ENCODE measurements at regions not wholly inside any gene's neighbourhood (a gene's known extent, or its start where the extent isn't known, plus 50 kb on each side); places are given as distances from the start of the nearest gene placed in this dataset.
"Not testable (repeated sequence)": the region's sequence is repeated elsewhere in the genome, so short reads cannot be mapped to it uniquely, and the experiment has no call there.

GRCh38 chr10:30199376-30200016, 140.1 kb upstream of the JCAD start:
- intact Hi-C loops (cut with micrococcal nuclease) = no loop called here

DNA sequence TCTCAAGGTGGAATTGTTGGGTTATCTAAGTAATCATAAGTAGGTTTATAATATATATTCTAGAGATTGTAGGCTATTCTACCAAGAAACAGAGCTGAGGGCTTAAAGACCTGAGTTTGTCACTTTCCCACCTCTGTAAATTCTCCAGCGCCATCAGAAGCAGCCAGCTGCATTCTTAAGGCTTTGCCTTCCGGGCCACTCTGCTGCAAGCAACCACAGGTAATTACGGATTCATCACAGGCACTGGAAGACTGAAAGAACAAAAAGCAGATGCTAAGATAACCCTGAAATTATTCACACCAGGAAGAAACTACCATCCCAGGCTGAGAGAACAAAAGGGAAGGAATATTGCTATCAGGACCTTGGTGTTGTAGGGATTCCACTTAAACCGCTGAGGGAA, 137.8 kb upstream of the JCAD start:
- intact Hi-C loops (cut with micrococcal nuclease) = no loop called here

- intact Hi-C loops (cut with micrococcal nuclease) = not testable (repeated sequence)
These were observed 137.2 kb upstream of the JCAD start for GRCh38 chr10:30196559-30196958.

DNA sequence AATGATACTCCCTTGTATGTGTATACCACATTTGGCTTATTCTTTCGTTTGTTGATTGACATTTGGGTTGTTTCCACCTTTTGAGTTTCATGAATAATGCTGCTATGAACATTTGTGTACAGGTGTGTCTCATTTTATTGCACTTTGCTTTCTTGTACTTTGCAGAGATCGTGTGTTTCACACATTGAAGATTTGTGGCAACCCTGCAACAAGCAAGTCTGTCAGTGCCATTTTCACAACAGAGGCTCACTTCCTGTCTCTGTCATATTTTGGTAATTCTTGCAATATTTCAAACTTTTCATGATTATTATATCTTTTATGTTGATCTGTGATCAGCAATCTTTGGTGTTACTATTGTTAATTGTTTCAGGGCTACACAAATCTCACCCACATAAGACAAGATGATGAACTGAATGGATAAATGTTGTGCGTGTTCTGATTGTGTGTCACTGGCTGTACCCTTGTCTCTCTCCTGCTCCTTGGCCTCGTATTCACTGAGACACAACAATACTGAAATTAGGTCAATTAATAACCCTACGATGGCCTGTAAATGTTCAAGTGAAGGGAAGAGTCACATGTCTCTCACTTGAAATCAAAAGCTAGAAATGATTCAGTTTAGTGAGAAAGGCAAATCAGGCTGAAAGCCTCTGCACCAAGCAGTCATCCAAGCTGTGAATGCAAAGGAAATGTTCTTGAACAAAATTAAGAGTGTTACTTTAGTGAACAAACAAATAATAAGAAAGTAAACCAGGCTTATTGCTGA, 133.6 kb upstream of the JCAD start:
- intact Hi-C loops (cut with micrococcal nuclease) = no loop called here

DNA sequence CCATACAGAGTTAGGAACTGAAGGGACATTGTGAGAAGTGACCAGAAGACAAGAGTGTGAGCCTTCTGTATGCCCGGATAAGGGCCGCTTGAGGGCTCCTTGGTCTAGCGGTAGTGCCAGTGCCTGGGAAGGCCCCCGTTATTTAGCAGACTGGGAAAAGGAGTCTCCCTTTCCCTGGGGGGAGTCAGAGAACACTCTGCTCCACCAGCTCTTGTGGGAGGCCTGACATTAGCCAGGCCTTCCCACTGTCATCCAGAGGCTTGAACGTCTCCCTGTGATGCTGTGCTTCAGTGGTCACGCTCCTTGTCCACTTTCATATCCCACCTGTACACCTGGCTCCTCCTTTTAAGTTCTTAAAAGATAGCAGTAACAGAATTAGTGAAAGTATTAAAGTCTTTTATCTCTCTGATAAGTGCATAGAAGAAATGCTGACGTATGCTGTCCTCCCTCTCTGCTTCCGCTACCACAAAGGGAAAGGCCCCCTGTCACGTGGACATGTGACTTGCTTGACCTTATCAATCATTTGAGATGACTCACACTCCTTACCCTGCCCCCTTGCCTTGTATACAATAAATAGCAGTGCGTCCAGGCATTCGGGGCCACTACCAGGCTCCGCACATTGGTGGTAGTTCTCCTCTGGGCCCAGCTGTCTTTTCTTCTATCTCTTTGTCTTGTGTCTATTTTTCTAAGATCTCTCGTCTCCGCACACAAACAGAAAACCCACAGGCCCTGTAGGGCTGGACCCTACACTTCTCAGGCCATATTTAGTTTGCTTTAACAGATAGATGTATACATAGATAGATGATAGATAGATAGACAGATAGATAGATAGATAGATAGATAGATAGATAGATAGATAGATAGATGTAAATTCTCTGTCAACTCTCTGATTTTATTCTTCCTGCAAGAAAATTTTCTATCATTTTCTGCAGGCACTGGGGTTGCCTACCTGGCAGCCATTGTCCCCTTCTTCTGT, 131.5 kb upstream of the JCAD start:
- intact Hi-C loops (cut with micrococcal nuclease) = no loop called here

- intact Hi-C loops (cut with micrococcal nuclease) = no loop called here
These were observed 129.8 kb upstream of the JCAD start for GRCh38 chr10:30189238-30189580.

DNA sequence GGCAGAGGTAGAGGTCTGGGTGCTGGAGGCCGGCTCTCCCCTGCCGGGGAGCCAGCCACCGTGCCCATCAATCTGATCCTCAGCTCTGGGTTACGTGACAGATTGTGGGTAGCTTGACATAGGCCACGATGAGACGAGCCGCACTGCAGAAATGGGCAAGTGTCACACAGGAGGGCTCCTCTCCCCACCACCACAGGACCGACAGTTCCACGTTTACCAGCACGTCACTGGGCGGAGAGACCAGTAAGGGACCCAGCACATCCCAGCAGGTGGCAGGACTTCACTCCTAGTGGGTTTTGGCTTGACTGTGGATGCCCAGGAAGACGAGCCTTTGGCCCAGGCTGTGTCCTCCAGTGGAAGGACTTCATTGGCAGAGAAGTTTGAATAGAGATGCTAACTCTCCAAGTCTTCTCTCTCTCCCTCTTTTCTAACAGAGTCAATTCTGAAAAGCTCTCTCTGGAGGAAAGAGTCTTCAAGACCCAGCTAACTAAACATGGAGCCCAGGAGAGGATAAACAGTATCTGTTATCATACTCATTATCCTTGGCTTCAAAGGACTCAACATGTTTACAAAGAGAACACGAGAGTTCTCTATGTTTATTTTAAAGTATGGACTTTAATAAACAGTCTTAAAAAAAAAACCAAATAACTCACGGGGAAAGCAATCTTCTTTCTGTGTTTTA, 129.3 kb upstream of the JCAD start:
- intact Hi-C loops (cut with micrococcal nuclease) = no loop called here

GRCh38 chr10:30188101-30188500, 128.7 kb upstream of the JCAD start:
- intact Hi-C loops (cut with micrococcal nuclease) = no loop called here

DNA sequence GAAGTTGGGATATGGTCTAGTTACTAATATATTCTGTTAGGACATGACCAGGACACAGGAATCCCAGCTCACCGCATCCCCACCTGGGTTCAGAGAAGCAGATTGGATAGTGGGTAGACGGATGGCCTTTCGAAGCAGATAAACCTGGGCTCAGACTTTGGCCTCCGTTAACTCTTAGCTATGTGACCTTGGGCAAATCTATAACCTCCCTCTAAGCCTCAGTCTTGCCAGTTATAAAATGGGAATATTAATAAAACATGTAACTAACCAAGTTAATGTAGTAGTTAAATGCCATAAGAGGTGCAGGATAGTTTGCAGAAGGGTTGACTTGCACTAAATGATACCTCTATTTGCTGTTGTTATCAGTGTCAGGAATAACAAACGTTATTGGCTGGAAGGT, 127.6 kb upstream of the JCAD start:
- intact Hi-C loops (cut with micrococcal nuclease) = no loop called here

GRCh38 chr10:30186371-30186875, 127.0 kb upstream of the JCAD start:
- intact Hi-C loops (cut with micrococcal nuclease) = no loop called here

DNA sequence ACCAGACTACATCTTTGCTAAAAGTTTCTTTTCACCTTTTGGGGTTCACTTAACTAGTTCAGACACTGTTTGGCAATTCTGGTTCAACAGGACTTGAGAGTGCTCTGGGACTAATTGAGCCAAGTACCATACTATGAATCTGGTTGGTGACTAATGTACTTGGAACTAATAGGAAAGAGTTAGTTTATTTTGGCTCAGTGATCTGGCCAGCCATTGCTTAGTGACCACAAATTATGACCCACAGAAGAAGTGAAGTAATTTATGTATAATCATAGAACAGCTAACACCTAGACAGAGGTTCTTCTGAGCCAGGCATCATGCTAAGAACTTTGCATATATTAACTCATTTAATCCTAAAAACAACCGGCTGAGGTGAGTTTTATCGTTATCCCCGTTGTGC, 126.5 kb upstream of the JCAD start:
- intact Hi-C loops (cut with micrococcal nuclease) = no loop called here

DNA sequence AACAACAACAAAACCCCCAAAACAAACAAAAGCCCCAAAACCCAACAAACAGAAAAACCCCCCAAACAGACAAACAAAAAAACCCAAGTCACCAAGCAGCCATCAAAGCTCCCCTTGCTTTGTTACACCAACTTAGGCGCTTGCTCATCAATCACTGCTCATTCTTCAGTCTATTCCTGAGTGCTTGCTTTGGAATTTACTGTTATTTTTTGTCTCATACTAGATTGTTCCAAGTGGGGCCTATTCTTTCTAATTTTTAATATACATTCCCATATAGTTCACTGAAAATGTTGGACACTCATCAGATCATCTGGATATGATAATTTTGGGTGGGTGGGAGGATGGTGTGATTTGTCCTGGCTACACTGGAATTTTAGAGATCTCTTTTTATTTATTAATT, 126.0 kb upstream of the JCAD start:
- intact Hi-C loops (cut with micrococcal nuclease) = no loop called here

GRCh38 chr10:30184397-30185033, 125.1 kb upstream of the JCAD start:
- intact Hi-C loops (cut with micrococcal nuclease) = no loop called here

DNA sequence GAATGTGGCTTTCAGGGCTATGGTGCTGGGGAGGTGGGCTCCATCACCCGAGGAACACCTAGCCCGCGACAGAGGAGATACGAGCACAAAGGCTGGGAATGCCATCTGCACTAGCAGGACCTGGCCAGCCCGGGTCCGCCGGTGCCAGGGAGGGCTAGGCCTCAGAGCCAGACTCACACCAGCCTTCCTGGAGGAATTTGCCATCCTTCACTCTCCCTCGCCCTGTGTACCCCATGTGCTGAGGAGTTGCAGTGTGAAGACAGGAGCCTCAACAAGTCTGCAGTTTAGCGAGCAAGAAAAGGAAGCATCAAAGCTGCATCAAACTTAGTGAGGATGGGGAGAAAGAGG, 123.6 kb upstream of the JCAD start:
- intact Hi-C loops (cut with micrococcal nuclease) = no loop called here

DNA sequence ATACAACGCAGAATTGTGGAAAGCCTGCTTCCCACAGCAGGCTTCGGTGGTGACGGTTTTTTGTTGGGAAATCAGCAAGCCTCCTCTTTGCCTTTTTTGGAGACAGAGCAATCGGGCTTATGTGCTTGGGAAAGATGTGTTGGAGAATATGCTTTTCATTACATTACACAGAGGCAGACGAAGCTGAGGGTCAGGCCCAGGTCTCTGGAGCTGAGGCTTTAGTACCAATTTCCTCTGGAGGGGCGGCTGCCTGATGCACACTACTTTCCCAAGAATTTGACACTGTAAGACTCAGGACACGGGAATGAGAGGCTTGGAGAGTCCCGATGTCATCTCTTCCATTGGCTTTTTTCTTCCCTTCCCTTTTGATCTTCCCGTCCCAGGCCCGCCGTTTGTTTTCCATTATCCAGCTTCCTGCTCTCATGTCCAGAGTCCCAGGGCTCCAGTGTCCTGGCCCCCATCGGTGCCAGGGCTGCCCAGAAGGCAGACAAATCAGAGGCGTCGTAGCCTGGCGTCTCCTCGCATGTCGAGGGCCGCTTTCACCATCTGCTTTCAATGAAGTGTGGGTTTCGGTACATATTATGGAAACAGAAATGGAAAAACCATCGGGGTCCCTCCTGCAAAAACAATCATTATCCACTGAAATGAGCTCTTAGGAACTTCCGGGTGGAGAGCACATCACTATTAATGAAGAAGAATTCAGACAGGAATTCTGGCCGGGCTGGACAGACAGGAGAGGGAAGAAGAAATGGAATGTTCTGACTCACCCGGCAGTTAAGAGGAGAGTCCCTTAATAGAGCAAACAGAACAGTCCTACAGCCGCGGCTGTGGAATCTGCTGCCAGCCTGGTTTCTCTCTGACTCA, 123.0 kb upstream of the JCAD start:
- intact Hi-C loops (cut with micrococcal nuclease) = no loop called here

DNA sequence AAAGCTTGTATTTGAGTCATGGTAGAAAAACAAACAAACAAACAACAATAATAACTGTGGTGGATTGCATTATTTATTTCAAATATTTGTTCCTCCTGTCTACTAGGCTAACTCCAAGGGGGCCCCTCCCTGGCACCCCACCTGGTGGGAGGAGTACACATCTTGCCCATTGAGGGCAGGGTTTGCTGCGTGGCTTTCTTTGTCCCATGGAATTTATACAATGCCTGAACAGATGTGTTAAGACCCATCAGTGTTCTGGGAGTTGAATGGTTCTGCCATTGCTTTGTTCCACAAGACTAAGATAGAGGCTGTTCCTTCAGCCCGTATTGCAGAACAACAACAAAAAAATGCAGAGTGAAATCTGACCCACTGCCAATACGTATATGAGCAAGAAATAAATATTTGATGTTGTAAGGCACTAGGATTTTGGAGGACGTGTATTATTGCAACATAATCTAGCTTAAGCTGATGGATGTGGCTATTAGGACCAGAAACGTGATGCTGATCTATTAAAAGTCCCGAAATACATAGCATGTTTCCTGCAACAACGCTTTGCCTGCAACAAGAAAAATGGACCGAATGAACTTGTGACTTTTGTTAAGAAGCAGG, 119.1 kb upstream of the JCAD start:
- intact Hi-C loops (cut with micrococcal nuclease) = no loop called here

DNA sequence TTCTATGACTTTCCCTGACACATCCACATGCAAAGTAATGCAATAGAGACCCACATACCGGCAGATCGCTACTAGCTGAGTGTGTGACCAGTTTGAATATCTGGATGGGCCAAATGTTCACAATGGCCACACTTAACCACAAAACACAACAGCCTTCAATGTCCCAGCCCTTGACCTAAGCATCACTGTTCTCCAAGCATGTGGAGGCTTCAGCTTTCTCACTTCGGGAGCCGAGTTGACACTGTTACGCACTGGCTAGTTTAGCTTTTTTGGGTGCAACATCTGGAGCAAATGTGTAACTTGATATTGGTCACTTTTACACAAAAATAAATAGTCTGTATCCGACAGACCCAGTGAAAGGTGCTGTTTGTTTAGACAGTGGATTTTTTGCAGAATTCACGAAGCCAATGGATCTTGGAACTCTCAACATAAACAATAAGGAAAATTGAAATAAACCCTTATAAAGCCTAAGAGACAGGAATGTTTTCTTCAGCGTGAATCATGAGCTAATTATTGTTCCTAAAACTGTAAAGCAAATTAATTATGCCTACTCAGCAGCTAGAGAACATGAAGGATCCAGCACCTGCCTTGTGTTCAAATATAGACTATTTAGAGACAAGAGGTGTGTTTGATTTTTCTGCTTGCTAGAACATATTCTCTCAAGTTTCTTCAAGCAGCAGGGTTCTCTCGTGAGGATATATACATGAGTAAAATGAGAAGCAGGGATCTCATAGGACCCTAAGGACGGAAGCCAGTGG, 117.6 kb upstream of the JCAD start:
- intact Hi-C loops (cut with micrococcal nuclease) = no loop called here

- intact Hi-C loops (cut with micrococcal nuclease) = no loop called here
These were observed 116.8 kb upstream of the JCAD start for GRCh38 chr10:30176182-30176581.

- intact Hi-C loops (cut with micrococcal nuclease) = no loop called here
These were observed 113.3 kb upstream of the JCAD start for GRCh38 chr10:30172673-30173072.

All from T-helper 1 cell treated with Interleukin-12 subunit alpha and Interleukin-12 subunit beta and Interleukin-4 antibody, amounts not matched to agents 30 ng/mL and 1 ng/mL, for 36 hours (primary cell).